Dedifferentiated amniotic fluid mesenchymal stem cell (primary cell): ENCODE measurements at regions not wholly inside any gene's neighbourhood (a gene's known extent, or its start where the extent isn't known, plus 50 kb on each side); places are given as distances from the start of the nearest gene placed in this dataset.
A peak's percentile ranks its signal among the peaks of the same experiment; 100 is the strongest.

ENCODE experiments used
- DNase-seq: peaks from one replicate; pipeline ENCODE4 v3.0.0-alpha.2; 2016; ENCODE audit errors: extremely low spot score

DNA sequence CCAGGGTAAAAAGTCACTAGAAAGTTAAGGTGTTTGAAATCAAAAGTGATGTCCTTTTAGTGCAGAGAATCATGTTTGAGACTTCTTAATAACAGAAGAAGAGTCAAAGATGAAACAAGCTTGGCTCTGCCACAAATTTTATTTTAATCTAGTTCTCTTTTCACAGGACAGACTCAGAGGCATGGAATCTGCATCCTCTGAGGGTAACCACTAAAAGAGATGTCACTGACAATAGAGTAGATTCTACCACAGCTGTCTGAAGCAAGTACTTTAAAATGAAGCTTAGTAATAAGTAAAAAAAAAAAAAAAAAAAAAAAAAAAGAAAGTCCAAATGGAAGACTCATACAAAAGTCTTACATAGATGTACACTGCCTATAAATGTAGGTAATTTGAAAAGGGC, 519.7 kb upstream of the PRMT6 start:
- DNase-seq = peak; percentile 46

DNA sequence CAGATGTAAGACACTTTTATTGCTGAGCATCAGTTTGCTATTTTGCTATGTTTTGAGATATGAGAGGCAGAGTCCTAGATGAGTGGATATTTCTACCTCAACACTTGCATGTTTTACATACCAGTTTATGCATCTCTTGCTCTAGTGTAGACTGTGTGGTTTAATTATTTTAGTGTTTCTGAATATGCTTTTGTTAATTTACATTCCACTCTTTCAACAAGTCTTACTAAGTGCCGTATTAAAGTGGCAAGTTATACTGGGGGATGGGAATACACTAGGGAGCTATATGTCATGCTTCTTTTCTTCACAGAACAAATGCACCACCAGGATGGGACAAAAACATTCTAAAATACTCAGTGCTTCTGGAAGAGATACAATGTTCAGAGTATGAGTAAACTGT, 507.7 kb upstream of the PRMT6 start:
- no peak for DNase-seq

DNA sequence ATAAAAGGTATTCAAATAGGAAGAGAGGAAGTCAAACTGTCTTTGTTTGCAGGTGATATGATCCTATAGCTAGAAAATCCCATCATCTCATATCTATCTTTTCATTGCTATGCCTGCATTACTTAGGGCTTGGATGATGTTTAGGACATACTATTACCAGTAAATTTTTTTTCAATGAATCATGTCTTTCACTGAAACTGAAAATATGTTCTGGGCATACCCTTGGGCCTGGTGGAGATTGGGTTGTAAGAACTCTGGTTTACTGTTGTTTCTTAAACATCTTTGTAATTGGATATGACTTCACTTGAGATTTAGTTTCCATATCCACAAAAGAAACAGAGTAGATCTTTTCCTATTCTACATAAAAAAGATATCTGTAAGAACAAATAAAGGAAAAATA, 502.2 kb upstream of the PRMT6 start:
- DNase-seq = peak; percentile 66

DNA sequence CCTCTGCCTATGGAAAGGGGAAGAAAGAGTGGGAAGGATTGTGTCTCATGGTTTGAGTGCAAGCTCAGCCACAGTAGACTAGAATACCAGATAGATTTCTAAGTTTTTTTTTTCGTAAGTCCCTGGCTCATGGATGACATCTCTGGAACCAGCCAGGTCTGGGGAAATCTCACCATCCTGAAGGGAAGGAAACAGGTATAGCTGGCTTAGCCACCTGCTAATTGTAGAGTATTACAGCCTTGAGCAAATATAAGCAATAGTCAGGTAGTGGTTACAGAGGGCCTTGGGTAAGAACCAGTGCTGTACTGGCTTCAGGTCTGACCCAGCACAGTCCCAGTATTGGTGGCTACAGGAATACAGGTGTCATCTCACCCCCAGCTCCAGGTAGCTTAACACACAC, 500.9 kb upstream of the PRMT6 start:
- DNase-seq = no peak

DNA sequence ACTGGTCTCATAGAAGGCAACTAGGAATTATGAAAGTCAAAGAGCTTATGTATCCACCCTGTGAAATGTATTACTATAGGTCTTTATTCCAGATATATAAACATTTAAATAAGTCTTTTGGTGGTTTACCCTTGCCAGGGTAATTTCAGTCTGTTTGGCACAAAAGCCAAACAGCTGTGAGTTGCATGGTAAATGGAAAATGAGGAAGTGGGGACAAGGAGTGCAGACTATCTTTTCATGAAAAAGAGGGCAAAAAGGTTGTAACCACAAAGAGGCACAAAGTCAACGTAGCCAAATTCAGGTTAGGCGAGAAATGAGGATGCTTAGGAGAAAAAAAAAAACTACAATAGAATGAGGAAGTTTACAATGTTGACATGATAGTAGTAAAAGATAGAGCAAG, 492.3 kb upstream of the PRMT6 start:
- no peak for DNase-seq

DNA sequence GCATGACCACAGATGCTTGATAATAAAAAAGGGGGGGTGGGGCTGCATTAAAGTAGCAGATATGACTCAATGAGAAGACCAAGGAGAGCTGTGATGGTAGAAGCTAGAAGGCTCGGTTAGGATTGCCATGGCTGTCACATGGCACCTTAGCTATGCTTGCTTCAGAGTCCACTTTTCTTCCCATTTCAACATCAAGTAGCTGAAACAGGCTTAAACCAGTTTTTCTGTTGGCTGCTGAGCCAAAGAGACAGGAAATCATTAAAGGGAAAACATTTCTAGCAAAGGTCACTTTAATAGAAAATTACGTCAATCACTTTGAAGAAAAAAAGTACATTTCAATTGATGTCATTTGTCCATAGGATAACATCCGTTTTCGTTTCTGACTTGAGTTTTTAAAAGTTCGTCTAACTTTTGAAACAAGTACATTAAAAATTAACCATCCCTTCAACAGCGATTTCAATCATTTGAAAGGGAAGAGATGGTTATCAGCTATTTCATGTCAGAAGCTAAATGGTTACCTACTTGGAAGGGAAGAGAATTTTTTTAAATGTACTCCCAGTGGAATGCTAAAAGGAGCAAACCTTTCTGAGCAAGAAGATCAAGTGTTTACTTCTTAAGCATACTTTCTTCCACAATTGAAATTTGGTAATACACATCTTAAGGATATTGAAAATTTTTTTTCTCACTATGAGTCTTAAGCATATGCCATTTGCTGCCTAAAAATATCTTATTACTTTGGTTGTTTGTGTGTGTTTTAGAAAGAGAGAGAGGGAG, 488.1 kb upstream of the PRMT6 start:
- no peak for DNase-seq

DNA sequence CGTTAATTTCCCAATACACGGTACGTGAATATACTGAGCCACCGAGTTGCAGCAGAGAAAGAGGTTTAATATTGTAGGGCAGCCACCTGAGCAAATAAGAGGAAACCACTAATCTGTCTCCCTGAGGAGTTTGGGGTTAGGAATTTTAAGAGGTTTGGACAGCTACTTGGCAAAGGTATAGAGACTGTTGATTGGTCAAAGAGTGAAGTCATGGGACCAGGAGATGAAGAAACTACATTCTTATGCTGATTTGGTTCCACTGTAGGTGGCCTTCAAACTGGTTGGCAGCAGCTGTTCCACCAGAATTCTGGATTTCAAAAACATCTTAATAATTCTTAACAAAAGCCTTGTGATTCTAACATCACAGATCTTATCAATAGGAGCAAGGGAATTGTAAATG, 485.4 kb upstream of the PRMT6 start:
- DNase-seq = no peak

DNA sequence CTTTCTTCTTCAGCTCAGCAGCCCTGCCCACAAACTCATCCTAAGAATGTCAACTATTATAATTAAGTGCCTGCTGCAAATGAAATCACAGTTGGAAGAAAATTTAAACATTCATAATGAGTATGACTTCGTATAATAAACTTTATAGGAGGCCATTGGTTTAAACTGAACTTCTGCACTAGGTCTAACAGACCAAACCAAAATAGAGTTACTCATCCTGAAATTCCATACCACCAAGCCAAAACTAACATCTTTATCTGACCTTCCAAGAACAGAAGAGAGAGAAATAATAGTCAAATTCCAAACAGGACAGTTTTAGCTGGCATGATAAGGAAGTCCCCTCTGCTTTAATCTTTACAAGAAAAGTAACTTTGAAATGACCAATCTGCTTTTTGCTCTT, 472.4 kb upstream of the PRMT6 start:
- DNase-seq = no peak

DNA sequence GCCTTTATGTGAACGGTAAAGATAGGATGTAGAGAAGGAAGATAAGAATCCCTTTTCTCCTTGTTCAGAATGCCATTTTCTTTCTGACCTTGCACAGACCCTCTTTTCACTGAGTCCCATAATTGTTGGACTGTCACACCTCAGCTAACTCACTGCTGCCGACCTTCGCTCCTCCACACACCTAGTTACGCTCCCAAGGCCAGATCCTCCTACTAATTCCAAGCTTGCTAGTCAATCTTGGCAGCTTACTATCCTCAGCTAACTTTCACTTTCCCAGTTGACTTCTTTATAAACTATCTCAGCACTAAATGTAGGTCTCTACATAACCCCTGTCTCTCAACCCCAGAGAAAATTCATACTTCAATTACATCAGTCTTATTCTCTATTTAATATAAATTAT, 471.8 kb upstream of the PRMT6 start:
- no peak for DNase-seq

DNA sequence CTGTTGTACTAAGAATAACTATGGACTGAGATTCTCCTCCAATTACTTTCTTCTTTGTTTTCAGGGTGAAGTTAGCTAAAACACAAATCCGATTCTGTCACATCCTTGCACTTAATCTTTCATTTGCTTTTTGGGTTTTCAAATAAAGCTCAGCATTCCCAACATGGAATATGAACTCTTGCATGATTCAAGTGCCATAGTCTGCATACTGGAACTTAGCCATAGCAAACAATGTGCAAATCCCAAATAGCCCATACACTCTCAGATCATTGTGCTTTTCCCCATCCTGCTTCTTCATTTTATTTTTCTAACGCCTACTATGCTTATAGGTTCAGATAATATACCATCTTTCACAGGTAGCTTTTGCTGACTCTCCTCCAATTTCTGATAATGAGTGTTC, 455.8 kb upstream of the PRMT6 start:
- DNase-seq = peak; percentile 20

DNA sequence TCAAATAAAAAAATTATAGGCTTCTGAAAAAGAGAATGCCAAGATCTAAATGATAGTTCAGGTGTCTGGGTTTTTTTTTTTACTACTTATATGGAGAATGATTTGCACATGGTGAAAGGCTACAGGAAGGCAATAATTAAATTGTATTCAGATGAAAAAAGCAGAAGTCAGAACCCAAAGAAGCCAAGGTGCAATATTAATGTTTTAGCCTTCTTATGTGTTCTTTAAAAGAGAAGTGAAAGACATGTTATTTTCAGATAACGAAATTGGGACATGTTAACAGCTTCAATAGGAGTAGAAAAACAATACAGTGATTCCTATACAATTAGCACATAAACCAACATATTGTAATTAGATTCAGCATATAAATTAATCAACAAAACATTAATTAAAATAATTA, 452.9 kb upstream of the PRMT6 start:
- DNase-seq = no peak

DNA sequence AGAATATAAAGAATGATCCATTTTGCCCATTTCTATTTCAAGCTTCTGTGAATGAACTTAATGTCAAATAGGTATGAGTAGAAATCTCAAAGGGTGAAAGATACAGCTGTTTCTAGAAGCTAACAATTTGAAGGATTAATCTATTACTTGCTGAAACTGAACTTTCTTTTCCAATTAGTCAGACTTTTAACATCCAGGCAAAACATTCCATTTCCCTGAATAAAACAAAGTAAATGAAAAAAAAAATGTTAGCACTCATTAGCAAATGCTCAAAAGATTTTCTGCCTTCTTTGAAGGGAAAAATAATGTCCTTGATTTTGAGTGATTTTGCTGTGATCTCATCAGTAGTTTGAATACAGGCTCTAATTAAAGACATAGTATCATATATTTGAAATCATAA, 447.6 kb upstream of the PRMT6 start:
- DNase-seq = no peak

DNA sequence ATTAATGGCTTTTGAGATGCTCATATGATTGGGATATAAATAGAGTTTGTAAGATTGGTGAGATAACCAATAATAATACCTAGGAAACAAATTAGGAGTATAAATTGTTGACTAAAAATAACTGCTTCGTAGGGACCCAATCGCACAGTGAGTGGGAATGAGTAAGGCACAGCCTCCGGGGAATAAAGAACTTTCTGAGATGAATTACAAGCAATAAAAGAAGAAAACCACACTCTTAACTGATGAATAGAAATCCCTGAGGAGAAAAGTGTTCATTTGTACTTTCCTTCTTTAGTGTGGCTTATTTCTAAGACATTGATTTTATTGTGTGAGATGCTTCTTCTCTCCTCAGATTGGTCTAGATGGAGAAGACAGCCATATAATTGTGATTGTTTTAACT, 443.4 kb upstream of the PRMT6 start:
- DNase-seq = no peak

DNA sequence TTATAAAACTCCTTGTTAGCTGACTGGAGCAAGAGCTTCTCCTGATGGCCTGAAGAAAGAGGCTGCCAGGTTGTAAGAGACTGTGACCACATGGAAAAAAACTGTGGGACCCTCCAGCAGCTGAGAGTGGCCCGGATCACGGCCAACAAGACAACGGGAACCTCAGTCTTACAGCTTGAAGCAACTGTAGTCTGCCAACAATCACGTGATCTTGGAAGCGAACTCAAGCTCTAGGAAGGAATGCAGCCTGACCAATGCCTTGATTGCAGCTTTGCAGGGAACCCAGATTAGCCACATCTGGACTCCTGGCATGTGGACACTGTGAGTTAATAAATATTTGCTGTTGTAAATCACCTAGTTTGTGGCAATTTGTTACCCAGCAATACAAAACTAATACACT, 442.6 kb upstream of the PRMT6 start:
- DNase-seq = no peak

DNA sequence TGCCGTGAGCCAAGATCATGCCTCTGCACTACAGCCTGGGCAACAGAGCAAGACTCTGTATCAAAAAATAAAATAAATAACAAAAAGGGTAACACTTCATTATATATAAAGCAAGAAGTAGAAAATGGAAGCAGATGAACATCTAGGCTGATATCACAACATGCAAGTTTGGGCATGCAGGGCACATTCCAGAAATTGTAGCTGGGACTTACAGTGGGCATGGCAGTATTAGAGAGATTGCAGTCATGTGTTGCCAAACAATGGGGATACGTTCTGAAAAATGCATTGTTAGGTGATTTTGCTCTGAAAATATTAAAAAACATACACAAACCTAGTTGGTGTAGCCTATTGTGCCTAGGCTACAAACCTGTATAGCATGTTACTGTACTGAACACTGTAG, 441.0 kb upstream of the PRMT6 start:
- no peak for DNase-seq

DNA sequence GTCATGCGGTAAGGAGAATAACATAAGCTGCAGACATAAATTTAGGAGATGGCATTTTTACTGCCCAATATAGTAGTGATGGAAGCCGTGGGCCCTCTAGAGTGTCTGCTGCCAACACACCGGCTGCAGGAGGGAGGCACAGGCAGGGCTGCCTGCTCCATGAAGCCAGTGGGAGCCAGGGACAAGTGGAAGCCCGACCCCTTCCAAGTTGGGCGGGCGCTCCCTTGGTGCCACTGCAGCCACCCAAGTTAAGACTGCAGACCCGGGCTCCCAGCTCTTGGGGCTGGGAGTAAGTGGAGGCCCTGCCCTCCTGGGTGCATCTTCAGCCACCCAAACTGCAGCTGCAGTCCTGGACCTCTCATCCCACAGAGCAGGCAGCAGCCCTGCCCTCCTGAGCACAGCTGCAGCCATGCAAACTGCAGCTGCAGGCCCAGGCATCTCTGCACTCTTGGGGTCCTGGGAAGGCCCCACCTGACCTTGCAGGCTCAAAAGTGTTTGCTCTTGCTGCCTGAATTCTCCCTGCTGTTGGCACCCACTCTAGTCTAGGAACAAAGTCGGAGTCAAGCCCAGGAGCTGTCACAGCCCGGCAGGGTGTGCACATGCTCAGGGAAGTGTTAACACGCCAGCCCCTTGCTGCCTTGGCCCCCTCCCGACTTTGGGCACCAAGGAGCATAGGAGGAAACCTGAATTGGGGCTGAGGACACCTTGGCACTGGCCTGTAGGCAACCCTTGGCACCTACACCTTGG, 437.2 kb upstream of the PRMT6 start:
- no peak for DNase-seq

DNA sequence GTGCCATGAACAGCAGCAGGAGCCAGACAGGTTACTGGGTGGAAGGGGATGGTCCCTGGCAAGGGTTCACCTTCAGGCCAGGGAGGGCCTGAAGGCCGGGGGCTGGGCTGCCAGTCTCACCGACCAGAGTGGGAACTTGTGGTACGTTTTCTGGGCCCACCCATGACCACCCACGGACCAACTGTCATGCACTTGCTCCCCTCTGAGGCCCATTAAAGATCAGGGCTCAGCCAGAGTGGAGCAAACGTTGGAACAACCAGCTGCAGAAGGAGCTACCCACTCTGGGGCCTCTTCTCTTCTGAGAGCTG, 436.7 kb upstream of the PRMT6 start:
- no peak for DNase-seq

DNA sequence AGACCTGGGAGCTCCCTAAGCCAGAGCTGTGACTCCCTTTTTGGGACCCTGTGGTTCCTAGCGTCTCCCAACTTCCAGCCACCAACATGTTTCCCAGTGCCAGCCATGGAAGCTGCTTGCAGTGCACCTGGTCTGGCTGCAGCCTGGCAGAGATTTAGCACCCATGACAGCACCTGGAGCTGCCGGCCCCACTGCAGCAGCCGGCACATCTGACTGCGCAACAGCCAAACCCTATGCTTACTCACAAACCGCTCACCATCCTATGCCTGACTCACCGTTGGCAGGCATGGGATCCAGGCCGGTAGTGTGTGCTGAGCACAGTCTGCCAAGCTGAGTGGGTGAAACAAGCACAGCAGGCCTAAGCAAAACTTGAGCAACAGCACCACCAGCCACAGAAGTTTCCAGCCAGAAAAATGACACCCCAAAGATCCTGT, 435.9 kb upstream of the PRMT6 start:
- peak; percentile 31 for DNase-seq

DNA sequence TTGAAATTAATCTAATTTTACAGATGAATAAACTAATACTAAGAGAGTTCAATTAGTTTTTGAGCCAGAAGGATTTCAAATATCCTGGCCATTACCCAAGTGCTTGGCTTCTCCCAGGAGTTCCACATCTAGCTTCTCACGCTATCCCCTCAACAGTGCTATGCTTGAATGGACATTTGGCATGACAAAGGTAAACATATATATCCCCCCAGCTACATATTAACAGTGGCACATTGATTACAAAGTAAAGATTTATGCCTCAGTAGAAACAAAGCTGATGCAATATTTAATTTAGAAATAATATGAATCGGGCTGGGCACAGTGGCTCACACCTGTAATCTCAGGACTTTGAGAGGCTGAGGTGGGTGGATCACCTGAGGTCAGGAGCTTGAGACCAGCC, 434.6 kb upstream of the PRMT6 start:
- DNase-seq = no peak

DNA sequence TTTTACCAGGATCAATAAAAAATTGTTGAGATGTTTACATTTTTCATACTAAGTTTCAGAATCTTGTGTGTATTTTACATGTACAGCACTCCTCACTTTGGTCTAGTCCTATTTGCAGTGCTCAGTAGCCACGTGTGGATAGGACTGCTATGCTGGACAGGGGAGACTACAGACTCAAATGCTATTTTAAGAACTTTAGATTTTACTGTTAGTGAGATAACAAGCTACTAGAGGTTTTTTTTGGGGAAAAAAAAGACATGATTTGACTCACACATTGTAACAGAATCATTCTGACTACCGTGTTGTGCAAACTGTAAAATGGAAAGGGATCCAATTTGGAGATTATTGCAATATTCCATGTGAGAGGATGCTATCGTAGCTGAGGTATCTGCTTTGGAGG, 418.9 kb upstream of the PRMT6 start:
- DNase-seq = no peak

DNA sequence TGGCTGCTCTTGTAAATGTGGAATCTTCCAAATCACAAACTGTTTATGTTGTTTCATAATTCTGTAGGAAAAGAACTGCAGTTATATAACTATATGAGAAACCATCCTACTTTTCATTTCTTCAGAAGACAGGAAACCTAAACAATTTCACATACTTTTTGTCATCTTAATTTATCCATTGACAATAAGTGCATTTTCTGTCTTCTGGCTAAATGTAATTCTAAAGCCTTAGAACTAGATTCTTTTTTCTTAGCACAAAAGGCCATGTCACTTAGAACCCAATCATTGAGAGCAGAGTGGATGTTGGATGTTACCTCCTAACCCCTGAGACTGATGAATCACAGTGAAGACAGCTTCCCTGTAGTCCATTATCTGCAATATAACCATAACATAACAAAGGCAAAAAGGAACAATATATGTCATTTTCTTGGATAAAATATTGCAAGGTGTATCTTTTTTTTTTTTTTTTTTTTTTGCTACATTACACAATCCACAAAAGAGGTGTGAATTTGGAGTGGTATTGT, 410.2 kb upstream of the PRMT6 start:
- DNase-seq = no peak

DNA sequence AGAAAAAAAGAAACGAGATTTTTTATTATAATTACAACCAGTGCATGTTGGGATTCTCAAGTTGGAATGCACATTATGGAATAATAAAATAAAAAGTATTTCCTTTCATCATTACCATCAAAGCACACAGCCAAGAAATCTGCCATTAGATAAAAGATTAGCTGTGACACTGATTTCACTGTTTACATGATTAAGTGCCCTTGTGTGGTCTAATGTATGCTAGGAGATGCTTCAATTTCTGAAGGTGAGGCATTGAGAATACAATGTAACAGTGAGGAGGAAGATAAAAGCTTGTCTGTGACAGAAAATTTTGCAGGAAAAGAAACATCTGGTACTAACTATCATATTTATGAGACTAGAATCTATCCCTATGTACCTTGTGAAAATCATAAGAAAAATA, 409.7 kb upstream of the PRMT6 start:
- DNase-seq = no peak

DNA sequence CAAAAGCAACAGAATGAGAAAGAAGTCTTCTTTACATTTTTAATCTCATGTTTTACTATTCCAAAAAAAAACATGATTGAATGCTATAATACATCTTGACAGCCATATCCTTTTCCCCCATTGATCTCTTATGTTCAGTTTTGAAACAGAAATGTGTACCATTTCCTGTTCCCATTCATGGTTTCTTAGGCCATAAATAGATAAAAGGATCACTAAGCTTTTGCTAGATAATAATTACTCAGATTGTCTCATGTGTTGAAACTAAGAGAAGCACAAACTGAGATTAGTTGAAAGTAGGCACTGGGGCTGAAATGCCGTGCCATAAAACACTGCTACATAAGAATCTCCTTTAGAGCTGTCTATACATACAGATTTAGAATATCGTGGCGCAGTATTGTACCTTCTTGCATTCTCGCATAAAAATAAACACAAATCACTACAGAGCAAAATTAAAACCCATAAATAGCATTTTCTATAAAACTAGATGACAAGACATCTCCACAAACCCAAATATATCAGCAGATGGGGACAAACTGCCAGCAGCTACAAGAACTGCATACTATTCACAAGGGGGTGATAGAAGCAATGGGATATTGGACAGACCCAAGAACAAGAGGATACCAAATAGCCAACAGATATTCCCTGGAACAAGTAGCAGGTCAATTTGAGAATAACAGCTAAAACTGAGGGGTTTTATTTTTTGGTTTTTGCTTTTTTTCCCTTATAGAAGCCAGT, 405.3 kb upstream of the PRMT6 start:
- DNase-seq = no peak
